ENCODE measurements at regions not wholly inside any gene's neighbourhood (a gene's known extent, or its start where the extent isn't known, plus 50 kb on each side); places are given as distances from the start of the nearest gene placed in this dataset.

DNA sequence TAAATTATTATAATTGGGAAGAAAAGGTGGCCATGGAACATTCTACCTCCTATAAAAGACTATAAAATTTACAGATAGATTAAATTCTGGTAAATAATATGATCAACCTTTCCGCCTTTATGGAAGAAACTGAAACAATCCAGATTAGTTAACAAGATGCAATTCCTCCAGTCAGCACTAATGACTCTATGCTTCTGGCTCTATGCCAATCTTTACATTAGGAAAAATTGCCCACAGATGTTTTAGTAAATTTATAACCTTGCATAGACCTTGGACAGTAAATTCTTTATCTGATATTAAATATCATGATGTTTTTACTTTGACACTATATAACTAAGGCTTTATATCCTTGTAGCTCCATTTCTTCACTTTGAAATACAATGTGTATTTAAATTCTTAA lies 2302.5 kb downstream of the ARAP2 start:
- TF ChIP-seq GATA2 (IDR thresholded peaks at IDR 0.05; ENCODE audit: low read depth, low read length) = 0 out of 2 replicates have a peak, but pooled peaks have one; percentile 32
- peak; percentile 68 for TF ChIP-seq GATA3 (IDR thresholded peaks at IDR 0.05; ENCODE audit: low read depth, low read length)

DNA sequence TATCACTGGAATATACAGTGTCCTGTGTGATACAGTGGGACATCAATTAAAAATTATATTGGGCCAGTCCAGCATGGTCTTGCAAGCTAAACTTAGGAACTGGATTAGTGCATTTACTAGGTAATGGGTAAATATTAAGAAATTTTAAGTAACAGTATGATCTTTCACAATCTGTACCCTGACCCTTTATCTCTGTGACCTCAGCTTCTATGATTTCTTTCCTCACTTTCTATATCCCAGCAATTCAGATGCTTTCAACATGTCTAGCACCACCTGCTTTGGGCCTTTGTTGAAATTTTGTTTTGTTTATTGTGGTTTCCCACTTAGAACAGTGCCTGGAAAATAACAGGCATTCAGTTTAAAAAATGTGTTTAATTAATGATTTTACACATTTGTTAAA lies 2295.4 kb downstream of the ARAP2 start:
- TF ChIP-seq GATA3 (IDR thresholded peaks at IDR 0.05; ENCODE audit: low read depth, low read length) (no peak), GATA2 (IDR thresholded peaks at IDR 0.05; ENCODE audit: low read depth, low read length) (no peak)

DNA sequence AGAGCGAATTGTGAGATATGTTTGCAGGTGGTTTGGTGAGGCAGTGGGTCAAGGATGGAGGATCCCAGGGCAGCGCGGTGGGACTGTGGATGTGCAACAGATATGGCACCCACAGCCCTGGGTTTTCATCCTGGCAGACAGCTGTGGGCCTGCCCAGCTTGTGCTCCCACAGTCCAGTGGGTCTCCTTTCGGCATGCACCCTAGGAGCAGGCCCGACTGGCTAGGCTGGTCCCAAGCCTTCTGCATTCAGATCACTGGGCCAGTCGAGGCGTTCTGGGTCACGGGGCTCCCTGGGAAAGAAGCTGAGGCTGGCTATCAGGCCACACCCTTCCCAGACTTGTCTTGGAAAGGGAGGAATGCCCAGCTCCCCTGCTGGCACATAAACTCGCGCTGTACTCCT lies 2289.6 kb downstream of the ARAP2 start:
- TF ChIP-seq GATA3 (IDR thresholded peaks at IDR 0.05; ENCODE audit: low read depth, low read length) (no peak), GATA2 (IDR thresholded peaks at IDR 0.05; ENCODE audit: low read depth, low read length) (no peak)

DNA sequence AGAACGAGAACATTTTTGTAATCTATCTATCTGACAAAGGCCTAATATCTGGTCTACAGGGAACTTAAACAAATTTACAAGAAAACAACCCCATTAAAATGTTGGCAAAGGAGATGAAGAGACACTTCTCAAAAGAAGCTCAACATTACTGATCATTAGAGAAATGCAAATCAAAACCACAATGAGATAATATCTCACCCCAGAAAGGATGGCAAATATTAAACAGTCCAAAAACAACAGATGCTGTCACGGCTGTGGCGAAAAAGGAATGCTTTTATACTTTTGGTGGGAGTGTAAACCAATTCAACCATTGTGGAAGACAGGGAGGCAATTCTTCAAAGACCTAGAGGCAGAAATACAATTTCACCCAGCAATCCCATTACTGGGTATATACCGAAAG lies 2284.8 kb downstream of the ARAP2 start:
- TF ChIP-seq GATA3 (IDR thresholded peaks at IDR 0.05; ENCODE audit: low read depth, low read length) (no peak), GATA2 (IDR thresholded peaks at IDR 0.05; ENCODE audit: low read depth, low read length) (no peak)

DNA sequence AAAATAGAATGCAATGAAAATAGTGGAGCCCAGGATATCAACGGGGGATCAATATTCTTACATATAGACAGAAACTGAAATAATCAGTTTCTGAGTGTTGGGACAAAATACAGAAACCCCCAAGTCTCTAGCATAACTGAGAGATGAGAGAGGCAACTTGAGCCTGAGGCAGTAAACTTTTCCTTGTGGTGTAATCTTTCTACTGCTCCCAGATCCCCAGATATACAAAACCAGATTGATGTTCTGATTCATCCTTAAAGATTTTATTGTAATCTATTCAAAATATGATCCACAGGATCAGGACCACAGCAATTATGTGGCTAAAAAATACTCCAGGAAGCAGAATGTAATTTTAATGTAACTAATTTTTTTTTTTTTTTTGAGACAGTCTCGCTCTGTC lies 2282.6 kb downstream of the ARAP2 start:
- TF ChIP-seq GATA2 (IDR thresholded peaks at IDR 0.05; ENCODE audit: low read depth, low read length) (no peak), GATA3 (IDR thresholded peaks at IDR 0.05; ENCODE audit: low read depth, low read length) (no peak)

DNA sequence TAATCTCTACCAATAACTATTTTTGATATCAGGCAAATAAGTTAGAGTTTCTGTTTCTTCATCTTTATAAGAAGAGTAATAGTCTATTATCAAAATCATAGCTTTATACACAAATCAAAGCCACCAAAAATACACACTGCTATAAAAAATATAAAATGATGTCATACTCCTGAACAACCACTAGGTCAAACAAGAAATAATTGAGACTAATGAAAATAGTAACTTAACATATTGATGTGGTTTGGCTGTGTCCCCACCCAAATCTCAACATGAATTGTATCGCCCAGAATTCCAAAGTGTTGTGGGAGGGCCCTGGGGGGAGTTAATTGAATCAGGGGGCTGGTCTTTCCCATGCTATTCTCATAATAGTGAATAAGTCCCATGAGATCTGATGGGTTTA lies 2277.5 kb downstream of the ARAP2 start:
- no peak for TF ChIP-seq GATA3 (IDR thresholded peaks at IDR 0.05; ENCODE audit: low read depth, low read length)
- TF ChIP-seq GATA2 (IDR thresholded peaks at IDR 0.05; ENCODE audit: low read depth, low read length) = no peak

DNA sequence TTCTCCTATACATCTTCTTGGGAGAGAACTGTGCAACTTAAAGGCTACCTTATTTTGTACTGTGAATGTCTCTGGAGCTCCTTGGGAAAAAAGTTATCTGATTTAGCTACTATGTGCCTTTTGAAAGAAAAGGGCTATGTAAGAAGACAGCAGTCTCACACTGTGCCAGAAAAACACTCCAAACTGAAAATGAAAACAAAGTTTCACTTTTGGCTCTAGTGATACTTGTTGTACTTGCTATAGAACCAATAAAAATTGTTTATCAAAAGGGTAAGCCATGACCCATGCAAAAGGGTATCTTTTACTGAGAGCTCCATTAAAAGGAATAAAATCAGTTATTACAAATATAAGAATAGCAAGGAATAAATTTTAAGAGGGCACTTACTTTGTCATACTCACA lies 2270.0 kb downstream of the ARAP2 start:
- TF ChIP-seq GATA3 (IDR thresholded peaks at IDR 0.05; ENCODE audit: low read depth, low read length) (no peak), GATA2 (IDR thresholded peaks at IDR 0.05; ENCODE audit: low read depth, low read length) (no peak)

DNA sequence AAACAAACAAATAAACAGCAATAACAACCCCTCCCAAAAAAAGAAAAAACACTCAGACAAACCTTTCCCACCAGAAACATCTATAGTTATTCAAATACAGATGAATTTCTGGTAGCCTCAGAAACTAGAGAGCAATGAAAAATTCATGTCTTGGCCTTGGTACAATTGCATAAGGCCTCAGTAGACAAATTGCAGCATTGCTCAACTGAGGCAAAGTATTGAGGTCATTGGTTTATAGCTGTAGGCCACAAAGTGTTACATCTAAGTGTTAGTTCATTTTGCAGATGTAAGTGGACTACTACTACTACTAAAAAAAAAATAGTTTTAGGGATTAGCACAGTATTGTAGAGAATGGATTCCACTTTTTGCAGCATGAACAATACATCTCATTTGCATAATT lies 2268.3 kb downstream of the ARAP2 start:
- TF ChIP-seq GATA2 (IDR thresholded peaks at IDR 0.05; ENCODE audit: low read depth, low read length) (no peak), GATA3 (IDR thresholded peaks at IDR 0.05; ENCODE audit: low read depth, low read length) (no peak)

DNA sequence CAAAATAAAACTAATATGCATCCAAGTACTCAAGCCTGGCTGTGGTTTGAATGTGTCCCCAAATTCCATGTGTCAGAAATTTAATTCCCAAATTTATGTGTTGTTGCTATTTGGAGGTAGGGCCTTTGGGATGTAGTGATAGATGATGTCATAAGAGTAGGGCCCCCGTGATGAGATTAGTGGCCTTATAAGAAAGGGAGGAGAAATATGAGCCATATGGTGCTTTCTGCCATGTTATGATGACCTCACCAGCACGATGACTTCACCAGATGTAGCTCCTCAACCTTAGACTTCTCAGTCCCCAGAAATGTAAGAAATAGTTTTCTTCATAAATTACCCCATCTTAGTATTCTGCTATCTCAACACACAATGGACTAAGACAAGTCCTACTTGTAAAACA lies 2264.0 kb downstream of the ARAP2 start:
- TF ChIP-seq GATA2 (IDR thresholded peaks at IDR 0.05; ENCODE audit: low read depth, low read length) = no peak
- TF ChIP-seq GATA3 (IDR thresholded peaks at IDR 0.05; ENCODE audit: low read depth, low read length) = no peak

DNA sequence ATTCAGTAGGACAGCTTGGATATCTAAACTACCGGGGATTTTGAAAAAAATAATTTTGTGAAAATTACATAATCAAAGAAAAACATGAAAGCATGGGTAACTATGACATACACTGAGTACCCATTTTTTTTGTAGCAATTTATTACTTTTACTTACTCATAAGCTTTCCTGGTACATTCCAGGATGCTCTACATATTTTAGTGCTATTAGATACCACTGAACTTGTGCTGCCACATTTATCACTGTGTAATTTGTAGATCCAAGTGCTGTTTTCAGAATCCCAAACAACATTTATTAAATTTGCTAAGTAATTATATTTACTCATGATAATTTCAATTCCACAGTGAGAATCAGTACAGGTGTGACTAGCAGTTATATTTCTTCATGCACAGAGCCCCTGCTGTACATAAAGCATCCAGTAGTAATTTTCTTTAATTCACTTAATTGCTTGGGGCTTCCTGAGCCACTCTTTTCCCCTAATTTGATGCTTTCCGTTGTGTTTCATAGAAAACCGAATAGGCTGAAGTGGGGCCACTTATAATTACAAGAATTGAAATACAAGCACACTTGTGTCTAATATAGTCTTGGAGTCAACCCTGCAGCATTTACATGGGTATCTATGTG lies 2254.4 kb downstream of the ARAP2 start:
- TF ChIP-seq GATA3 (IDR thresholded peaks at IDR 0.05; ENCODE audit: low read depth, low read length) = no peak
- TF ChIP-seq GATA2 (IDR thresholded peaks at IDR 0.05; ENCODE audit: low read depth, low read length) = no peak

DNA sequence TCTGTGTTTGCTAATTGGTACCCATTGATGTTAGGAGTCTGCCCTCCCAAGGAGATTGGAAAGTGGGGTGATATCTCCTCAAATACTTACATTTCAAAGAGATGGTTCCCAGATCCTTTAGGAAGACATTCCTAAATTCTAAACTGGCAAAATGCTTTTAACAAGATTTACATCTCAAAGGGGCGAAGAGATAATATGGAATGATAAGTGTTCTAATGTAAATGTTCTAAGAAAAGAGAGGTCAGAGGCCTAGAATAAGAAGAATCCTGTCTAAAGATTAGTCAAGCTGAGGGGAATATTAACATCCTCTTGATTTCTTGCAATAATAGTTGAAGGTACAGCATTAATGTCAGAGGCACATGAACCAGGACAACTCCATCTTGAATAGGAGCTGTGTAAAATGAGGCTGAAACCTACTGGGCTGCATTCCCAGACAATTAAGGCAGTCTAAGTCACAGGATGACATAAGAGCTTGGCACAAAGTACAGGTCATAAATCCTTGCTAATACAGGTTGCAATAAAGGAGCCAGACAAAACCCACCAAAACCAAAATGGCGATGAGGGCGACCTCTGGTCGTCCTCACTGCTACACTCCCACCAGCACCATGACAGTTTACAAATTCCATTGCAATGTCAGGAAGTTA lies 2248.1 kb downstream of the ARAP2 start:
- no peak for TF ChIP-seq GATA2 (IDR thresholded peaks at IDR 0.05; ENCODE audit: low read depth, low read length)
- no peak for TF ChIP-seq GATA3 (IDR thresholded peaks at IDR 0.05; ENCODE audit: low read depth, low read length)

DNA sequence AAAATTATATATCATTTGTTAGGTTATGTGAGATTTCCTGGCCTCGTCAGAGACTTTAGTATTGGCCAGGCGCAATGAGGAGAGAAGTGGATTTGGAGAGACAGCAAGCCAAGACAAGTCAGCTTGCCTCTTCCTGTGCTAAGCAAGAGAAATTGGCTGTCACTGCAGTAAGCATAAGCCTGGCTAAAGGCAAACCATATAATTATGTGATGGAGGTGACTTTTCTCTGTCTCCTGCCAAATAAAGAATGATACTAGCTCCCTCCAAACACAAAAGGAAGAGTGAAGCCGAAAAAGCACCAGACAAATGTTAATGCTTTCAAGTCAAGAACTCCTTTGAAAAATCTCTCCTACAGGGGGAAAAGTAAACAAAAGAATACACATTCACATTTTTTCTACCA lies 2246.0 kb downstream of the ARAP2 start:
- no peak for TF ChIP-seq GATA2 (IDR thresholded peaks at IDR 0.05; ENCODE audit: low read depth, low read length)
- no peak for TF ChIP-seq GATA3 (IDR thresholded peaks at IDR 0.05; ENCODE audit: low read depth, low read length)

DNA sequence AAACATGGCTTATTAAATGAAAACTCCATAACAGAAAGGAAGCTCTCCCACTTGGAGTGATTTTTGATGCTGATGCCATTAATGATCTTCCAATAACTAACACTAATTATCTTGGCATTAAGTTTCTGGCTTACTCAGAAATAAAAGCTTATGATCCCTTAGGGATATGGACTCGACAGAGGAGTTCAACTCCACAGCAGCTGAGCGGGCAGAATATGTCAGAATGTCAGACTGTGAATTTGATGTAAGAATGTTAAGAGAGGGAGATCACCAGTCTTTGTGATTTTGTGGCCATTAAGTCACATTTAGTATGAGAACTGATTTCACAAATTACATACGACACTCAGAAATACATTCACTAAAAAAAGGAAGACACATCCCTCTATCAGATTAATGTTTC lies 2244.0 kb downstream of the ARAP2 start:
- TF ChIP-seq GATA3 (IDR thresholded peaks at IDR 0.05; ENCODE audit: low read depth, low read length) (no peak), GATA2 (IDR thresholded peaks at IDR 0.05; ENCODE audit: low read depth, low read length) (no peak)

DNA sequence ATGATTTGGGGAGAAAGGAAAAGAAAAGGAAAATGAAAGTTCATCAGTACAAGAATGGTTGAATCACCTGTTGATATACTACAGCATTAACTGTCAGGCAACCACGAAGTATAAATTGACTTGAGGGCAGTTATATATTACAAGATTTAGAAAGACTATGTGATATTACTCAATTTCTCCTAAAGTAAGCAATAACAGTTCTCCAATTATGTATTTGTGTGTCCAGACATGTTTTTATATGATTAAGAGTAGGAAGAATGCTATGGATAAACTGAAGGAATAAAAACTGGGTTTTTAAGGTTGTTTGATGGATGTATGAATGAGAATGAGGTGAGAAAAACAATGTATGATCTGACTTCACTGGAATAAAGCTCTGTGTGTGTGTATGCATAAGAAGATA lies 2234.4 kb downstream of the ARAP2 start:
- TF ChIP-seq GATA3 (IDR thresholded peaks at IDR 0.05; ENCODE audit: low read depth, low read length) = no peak
- TF ChIP-seq GATA2 (IDR thresholded peaks at IDR 0.05; ENCODE audit: low read depth, low read length) = no peak

DNA sequence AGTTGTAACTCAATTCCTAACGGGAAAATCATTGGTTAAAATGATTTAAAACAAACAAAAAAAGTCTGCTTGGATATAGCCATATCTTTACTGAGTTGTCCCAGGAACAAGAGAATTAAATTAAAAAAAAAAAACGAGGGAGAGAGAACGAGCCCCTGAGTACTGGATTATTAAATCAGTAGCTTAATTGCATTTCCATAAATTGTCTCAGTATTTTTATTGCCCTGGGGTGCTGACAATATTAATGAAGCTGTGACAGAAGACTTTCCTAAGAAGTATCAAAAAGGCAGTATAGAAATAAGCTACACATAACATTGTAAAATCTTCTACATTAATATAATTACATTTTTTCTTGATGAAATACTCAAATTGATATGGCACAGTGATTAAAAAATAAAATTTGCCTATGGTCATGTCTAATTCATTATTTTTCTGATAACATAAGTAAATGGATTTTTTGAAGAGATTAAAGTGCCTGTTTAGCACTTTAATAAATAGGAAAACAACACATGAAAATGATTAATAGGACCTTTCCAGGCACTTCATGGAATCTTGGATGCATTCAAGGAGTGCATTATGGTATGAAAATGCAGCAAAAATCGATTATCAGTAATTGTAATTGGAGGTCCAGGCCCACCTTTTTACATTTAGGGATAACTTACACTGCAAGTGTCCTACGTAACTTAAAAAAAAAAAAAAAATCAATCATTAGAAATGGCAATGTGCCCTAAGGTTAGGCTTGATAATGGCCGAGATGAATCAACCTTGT lies 2233.4 kb downstream of the ARAP2 start:
- TF ChIP-seq GATA2 (IDR thresholded peaks at IDR 0.05; ENCODE audit: low read depth, low read length) (no peak), GATA3 (IDR thresholded peaks at IDR 0.05; ENCODE audit: low read depth, low read length) (no peak)

Data from SH-SY5Y (cell line).